Skin of body (tissue), 1 donor: ENCODE measurements at regions not wholly inside any gene's neighbourhood (a gene's known extent, or its start where the extent isn't known, plus 50 kb on each side); places are given as distances from the start of the nearest gene placed in this dataset.
A peak's percentile ranks its signal among the peaks of the same experiment; 100 is the strongest.
"Not testable (repeated sequence)": the region's sequence is repeated elsewhere in the genome, so short reads cannot be mapped to it uniquely, and the experiment has no call there.

Experiments used
- DNase-seq: peaks from one replicate; lab custom pipeline; 2025; lab: John Stamatoyannopoulos, UW

GRCh38 chr1:38787041-38787440 is 72.5 kb downstream of the RRAGC start:
- no peak for DNase-seq

- no peak for DNase-seq
Observed at GRCh38 chr1:38786040-38786436, 73.5 kb downstream of the RRAGC start.

GRCh38 chr1:38785285-38786039 is 74.1 kb downstream of the RRAGC start:
- no peak for DNase-seq

GRCh38 chr1:38784452-38785284 is 74.9 kb downstream of the RRAGC start:
- no peak for DNase-seq

- DNase-seq: peak; percentile 7
Observed at GRCh38 chr1:38783640-38784229, 75.8 kb downstream of the RRAGC start.

- no peak for DNase-seq
Observed at GRCh38 chr1:38781872-38782617, 77.5 kb downstream of the RRAGC start.

GRCh38 chr1:38780133-38780532 is 79.4 kb downstream of the RRAGC start:
- DNase-seq: no peak

- DNase-seq: no peak
Observed at GRCh38 chr1:38779491-38779890, 80.1 kb downstream of the RRAGC start.

- DNase-seq: no peak
Observed at GRCh38 chr1:38778521-38778920, 81.1 kb downstream of the RRAGC start.

- DNase-seq: no peak
Observed at GRCh38 chr1:38778051-38778450, 81.5 kb downstream of the RRAGC start.

- no peak for DNase-seq
Observed at GRCh38 chr1:38777464-38777957, 82.1 kb downstream of the RRAGC start.

- DNase-seq: no peak
Observed at GRCh38 chr1:38776466-38777065, 83.0 kb downstream of the RRAGC start.

- DNase-seq: no peak
Observed at GRCh38 chr1:38775175-38775845, 84.3 kb downstream of the RRAGC start.

GRCh38 chr1:38773483-38773882 is 86.1 kb downstream of the RRAGC start:
- no peak for DNase-seq

GRCh38 chr1:38772953-38773352 is 86.6 kb downstream of the RRAGC start:
- no peak for DNase-seq

GRCh38 chr1:38772026-38772425 is 87.5 kb downstream of the RRAGC start:
- DNase-seq: no peak

- not testable (repeated sequence) for DNase-seq
Observed at GRCh38 chr1:38770516-38771173, 88.9 kb downstream of the RRAGC start.

- DNase-seq: no peak
Observed at GRCh38 chr1:38766125-38766524, 93.4 kb downstream of the RRAGC start.

GRCh38 chr1:38763121-38763520 is 96.5 kb downstream of the RRAGC start:
- DNase-seq: no peak

- no peak for DNase-seq
Observed at GRCh38 chr1:38760562-38760961, 99.0 kb downstream of the RRAGC start.
